Activated naive CD8-positive, alpha-beta T cell treated with anti-CD3 and anti-CD28 coated beads, Interleukin-2, amount 50 U/mL, for 16 hours (primary cell): ENCODE measurements at regions not wholly inside any gene's neighbourhood (a gene's known extent, or its start where the extent isn't known, plus 50 kb on each side); places are given as distances from the start of the nearest gene placed in this dataset.
"Not testable (repeated sequence)": the region's sequence is repeated elsewhere in the genome, so short reads cannot be mapped to it uniquely, and the experiment has no call there.

Source experiments
- DNase-seq: peaks from one replicate; pipeline ENCODE4 v3.0.0-alpha.2; 2020; ENCODE audit warnings: low read depth, low spot score

DNA sequence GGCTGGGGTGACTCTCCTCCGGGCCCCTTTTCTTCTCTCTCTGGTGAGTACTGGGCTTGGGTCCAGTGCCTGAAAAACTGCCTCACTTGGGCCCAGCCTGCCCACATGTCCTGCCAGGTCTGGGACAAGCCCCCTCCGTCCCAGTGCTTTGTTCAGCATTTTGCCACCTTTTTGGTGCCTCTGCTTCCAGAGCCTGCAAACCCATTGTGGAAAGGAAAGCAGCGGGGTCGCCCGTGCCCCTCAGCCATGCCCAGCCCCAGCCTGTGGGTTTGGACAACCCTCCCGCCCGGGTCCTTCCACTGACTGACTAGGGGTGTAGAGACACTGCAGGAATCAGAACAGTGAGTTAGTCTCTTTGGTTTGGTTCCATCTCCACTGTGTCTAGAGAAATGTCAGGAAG is 140.7 kb upstream of the ALKAL2 start:
- no peak for DNase-seq

DNA sequence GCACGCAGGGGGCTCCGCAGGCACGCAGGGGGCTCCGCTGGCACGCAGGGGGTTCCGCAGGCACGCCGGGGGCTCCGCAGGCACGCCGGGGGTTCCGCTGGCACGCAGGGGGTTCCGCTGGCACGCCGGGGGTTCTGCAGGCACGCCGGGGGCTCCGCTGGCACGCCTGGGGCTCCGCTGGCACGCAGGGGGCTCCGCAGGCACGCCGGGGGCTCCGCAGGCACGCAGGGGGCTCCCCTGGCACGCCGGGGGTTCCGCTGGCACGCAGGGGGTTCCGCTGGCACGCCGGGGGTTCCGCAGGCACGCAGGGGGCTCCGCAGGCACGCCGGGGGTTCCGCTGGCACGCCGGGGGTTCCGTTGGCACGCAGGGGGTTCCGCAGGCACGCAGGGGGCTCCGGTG is 138.8 kb upstream of the ALKAL2 start:
- DNase-seq = not testable (repeated sequence)

DNA sequence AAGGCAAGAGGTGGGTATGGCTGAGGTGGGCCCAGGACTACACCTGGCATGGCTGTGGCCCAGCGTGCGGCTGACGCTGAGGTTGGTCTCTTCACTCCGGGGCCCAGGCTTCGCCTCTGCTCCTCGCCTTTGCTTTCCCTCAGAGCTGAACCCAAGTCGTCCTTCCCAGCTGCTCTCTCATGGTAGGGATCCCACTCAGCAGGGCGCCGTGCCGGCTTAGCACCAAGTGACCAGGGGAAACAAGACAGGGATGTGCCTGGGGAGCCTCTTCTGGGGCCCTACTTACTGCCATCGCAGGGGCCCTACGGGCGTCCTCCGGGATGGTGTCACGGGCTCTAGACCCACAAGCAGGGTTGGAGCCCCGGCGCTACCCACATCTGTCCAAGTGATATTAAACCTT is 138.1 kb upstream of the ALKAL2 start:
- DNase-seq = no peak

DNA sequence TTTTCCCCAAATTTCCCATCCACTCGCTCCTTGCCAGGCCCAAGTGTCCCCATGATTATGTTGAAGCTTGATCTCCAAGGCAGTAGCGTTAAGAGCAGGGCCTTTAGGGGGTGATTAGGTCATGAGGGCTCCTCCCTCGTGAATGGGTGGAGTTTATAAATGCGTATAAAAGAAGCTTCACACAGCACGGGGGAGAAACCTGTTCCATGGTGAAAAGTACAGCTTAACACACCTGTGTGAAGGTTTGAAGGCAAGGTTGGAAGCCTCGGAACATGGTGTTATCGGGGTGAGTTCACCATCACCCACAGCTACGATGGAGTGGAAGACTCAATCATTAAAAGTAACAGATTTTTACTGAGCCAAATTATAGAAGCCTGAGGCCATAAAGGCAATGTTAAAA is 137.4 kb upstream of the ALKAL2 start:
- no peak for DNase-seq

DNA sequence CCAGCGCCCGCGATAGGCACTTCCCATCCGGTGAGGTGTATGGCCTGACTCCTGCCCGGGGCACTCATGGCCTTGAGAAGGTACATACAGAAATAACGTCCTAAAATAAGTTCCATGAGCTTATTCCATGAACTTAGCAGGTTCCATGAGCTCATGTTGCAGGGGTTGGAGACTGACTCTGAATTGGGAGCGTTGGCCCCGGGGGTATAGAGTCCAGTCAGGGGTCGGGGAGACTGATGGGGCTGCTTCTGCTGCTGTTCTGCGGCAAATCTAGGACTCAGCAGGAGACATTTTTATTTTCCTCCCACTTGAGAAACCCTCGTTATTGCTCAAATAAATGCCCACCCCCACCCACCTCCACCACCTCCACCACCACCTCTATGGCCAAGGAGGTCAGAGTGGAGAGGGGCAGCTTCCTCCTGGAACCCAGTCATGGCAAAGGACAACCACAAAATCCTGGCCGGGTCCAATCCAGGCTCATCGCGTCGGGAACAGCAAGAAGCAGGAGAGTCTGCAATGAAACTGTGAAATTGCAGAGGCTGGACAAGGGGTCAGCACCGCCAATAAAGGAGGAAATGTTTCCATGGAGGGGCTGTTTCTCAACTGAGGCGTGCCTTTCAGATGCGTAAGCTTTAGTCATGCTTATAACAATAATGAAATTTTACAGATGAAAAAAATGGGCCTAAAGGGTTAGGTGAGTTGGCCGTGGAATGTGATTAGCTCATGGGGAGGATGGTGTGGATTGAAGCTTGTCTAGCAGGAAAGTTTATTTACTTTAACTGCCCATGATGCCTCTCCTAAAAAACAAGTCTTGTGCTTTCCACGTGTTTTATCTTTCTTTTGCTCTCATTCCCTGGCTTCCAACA is 136.6 kb upstream of the ALKAL2 start:
- no peak for DNase-seq

DNA sequence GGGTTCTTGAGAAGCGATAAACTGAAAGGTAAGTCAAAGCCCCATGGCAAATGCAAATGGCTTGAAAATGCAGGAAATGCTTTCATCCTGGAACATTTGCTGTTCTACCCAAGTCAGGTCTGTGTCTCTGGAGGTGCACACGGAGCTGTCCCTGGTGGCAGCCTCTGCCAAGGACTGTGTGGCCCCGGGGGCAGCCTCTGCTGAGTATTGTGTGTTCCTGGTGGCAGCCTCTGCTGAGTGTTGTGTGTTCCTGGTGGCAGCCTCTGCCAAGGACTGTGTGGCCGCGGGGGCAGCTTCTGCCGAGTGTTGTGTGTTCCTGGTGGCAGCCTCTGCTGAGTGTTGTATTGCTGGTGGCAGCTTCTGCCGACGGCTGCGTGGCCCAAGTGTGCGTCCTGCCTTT is 135.6 kb upstream of the ALKAL2 start:
- no peak for DNase-seq

DNA sequence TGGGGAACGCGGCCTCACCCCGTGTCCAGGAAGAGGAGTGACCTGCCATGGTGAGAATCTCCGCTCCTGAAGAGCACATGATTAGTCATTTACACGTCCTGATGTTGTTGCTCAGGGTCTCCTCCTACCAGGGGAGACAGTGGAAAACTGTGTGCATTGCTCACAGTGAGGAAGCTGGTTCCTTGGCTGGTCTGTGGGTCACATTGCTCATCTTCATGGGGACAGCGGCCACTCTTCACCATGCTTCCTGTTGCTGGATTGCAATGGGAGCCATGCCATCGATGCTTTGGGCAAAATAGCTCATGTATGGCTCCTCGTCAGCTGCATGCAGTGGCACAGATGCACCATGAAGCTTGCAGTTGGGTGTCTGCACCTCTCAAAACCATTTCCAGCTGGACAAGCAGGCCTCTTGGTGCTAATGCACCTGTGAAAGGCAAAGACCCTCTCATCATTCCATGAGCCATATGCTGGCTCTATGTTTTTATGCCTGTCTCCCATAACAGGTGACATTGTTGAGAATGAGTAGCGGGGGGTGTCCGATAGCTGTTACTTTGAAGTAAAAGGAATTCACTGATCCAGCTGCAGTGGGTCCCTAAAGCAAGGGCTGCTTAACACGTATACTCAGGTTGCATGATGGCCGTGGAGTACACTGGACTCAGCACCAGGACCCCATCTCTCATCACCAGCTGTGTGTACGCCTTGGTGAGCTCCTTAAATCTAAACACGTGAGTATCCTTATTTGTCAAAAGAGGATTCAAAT is 135.0 kb upstream of the ALKAL2 start:
- no peak for DNase-seq

DNA sequence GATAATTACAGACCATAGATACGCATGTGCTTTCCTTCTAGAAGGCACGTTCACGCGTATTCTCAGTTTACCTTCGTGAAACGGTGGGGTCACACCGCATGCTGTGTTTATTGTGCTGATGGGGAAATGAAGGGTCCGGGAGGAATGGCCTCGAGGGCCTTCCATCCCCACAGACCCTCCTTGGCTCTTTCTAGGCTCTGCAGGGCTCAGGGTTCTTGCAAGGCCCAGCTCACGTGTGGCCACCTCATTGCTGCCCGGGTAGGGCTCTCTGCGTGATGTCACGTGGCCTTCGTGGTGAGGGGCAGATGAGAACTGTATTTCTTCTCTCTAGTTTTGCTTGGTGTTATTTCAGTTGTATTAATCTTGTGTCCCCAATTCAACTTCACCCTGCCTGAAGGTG is 133.5 kb upstream of the ALKAL2 start:
- no peak for DNase-seq

DNA sequence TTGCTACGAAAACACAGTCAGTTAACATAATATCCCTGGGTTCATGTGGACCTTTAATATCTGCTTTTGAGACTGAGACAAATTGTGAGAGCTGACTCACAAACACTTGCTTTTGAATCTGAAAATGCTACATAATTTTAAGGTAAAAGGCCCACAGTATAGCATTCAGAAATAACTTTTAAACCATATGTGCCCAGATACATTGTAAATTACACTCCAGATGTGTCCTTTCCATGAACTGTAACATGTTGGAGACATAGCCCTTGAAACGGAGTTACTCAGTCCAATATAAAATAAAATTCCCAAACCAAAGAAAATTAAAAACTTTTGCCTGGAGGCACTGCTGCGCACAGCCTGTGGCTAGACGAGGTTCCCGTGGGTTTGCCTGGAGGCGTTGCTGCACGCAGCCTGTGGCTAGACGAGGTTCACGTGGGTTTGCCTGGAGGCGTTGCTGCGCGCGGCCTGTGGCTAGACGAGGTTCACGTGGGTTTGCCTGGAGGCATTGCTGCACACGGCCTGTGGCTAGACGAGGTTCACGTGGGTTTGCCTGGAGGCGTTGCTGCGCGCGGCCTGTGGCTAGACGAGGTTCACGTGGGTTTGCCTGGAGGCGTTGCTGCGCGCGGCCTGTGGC is 131.9 kb upstream of the ALKAL2 start:
- DNase-seq = no peak

DNA sequence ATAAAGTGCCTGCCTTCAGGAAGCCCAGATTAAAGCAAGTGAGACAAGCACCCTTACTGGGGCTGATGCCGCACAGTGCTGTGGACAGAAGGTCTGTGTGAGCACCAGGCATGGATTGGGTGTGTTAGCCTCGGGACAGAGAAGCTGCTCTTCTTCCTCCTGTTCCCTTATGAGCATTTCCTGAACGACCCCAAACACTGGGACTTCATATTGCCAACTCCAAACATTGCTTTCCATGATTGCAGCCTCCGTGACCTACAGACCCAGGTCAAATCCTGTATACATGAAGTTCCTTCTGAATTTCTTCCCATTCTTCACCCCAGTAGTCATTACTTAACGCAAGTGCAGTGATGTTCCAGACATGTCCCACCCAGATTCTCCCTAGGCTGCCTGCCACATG is 129.8 kb upstream of the ALKAL2 start:
- DNase-seq = no peak

DNA sequence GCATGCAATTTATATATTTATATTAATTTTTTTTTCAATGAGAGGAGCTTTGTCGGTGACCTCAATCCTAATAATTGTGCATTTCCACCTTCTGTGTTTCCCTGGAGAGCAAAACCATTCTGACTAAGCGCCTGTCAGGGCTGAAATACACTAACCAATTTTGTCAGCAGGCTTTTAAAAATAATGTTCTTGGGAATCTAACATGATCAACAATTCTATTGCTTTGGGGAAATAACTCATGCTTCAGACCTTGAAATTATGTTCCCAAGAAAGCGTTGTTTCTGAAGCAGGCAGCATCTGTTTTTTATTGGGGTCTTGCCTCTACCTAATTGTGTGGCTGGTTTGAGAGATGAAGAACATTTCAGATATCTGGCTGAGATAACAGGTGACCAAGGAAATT is 129.1 kb upstream of the ALKAL2 start:
- no peak for DNase-seq

DNA sequence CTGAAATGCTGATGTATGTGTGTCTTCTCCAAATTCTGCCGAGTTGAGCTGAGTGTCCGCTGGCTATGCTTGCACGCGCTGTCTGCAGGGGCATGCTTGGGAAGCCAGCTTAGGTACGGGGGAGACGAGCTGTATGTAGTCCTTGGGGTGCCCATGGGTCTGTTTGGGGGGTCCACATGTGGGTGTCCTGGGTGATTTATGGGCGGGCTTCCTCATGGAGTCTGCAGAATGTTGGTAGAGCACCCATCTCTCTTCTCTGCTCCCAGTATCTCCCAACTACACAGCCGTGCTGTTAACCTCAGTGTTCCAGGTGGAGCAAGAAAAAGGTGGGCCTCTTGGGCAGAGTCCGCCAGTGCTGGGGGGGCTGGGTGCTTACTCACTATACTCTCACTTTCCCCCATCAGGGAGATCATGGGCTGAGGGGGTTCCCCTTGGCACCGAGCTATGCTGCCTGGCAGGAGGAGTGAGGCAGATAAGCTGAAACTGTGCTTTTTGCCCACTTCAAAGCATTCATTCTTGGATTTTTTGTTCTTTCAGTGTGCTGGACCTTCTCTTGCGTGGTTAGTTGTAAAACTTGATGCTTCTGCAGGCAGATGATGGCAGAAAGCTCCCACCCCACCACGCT is 128.2 kb upstream of the ALKAL2 start:
- DNase-seq = no peak

DNA sequence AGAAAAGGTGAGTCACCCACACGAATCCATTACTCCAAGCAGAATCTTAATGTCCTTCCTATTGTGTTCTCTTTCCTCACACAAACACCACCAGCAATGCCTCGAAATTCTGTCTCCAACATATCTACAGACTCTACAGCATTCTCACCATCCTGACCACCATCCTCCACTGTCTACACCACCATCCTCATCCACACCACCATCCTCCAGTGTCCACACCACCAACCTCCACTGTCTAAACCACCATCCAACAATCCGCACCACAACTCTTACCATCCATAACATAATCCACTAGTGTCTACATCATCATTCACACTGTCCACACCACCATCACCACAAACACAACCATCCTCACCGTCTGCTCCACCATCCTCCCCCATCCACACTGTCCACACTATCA is 121.6 kb upstream of the ALKAL2 start:
- DNase-seq = no peak

DNA sequence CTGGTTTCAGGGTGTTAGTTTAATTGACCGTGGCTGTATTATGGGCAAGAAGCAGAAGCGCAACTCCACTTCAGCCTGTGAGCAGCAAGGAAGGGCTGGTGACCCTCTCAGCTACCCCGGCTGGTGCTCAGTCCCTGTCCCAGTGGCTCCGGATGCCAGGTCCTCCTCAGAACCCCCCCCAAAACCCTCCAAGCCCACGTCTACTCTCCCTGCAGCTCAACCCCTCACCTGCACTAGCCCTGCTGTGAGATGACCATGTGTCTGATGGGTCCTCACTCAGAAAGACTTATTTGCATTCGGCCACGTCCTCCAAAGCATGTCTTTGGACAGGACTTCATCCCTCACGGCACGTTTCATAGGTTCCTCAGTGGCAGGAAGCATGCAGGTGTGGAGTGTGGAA is 119.7 kb upstream of the ALKAL2 start:
- no peak for DNase-seq

DNA sequence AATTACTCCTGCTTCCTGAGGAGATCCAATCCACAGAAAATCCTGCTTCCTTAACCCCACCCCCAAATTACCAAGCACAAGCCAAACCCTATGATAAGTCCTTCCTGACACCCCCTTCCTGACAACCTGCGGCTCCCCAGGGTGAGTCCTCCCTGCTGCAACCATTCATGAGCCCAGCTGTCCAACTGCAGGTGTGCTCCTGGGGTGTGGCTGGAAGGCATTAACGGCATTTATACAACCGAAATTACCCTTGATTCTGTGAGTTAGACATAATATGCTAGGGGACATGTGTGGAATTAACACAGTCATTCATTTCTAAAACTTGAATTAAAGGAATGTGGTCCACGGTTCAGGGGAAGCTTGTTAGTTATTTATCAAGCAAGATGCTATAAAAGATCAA is 119.0 kb upstream of the ALKAL2 start:
- no peak for DNase-seq

DNA sequence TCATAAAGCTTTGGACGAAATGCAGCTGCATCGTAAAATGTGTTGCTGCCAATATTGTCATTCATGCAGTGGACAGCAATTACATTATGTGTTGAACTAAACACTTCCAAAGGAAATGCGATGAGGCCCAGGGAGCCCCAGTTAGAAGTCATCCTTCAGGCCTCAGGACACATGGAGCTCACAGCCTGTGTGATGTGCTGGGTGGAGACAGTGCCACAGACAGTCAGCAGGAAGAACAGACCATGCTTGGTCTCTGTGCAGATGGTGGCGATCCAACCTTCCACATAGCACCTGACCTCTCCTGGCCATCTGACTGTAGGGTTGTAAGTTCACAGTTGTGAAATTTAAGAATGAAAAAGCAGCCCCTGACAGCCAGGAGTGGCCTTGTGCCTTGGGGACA is 118.3 kb upstream of the ALKAL2 start:
- DNase-seq = no peak

DNA sequence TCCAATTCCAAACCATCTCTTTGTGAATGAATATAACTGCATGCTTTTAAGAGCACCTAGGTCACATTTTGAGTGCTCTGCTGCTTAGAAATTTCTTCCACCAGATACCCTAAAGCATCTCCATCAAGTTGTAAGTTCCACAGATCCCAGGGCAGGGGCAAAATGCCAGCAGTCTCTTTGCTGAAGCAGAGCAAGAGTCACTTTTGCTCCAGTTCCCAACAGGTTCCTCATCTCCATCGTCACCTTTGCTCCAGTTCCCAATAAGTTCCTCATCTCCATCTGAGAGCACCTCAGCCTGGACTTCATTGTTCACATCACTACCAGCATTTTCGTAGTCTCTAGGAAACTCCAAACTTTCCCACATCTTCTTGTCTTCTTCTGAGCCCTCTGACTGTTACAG is 116.7 kb upstream of the ALKAL2 start:
- no peak for DNase-seq

DNA sequence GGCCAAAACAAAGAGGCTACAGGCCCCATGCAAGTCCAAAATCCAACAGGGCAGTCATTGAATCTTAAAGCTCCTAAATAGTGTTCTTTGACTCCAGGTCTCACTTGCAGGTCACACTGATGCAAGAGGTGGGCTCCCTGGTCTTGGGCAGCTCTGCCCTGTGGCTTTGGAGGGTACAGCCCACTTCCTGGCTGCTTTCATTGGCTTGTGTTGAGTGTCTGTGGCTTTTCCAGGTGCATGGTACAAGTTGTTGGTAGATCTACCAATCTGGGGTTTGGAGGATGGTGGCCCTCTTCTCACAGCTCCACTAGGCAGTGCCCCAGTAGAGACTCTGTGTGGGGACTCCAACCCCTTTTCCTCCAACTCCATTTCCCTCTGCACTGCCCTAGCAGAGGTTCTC is 115.8 kb upstream of the ALKAL2 start:
- no peak for DNase-seq

DNA sequence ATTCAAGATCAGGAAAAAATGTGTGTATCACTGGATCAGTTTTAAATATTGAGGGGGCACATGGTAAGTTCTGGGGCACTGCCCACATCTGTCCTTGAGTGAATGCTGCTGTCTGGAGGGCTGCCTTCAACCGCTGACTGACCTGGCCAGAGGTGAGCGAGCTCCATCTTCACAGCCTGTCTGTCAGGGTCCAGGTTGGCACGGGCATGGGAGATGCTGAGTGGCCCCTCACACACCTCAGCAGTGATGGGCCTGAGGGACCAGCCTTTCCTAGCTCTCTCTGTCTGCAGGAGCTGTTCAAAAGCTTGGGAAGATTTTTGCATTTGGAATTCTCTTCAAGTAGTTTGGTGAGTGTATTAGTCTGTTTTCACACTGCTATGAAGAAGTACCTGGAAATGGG is 114.8 kb upstream of the ALKAL2 start:
- DNase-seq = no peak

DNA sequence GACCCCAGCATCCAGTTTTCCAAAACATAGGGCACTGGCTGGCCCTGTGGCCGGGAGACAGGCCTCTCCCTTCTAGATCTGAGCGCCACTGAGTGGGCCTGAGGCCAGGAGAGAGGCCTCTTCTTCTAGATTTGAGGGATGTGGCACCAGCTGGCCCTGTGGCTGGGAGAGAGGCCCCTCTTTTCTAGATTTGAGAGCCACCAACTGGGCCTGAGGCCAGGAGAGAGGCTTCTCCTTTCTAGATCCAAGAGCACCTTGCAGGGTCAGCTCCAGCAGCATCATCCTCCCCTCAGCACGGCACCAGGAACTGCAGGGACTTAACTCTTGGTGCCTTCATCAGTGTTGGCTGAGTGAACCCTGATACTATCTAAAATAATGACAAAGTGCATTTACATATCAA is 114.3 kb upstream of the ALKAL2 start:
- DNase-seq = no peak

DNA sequence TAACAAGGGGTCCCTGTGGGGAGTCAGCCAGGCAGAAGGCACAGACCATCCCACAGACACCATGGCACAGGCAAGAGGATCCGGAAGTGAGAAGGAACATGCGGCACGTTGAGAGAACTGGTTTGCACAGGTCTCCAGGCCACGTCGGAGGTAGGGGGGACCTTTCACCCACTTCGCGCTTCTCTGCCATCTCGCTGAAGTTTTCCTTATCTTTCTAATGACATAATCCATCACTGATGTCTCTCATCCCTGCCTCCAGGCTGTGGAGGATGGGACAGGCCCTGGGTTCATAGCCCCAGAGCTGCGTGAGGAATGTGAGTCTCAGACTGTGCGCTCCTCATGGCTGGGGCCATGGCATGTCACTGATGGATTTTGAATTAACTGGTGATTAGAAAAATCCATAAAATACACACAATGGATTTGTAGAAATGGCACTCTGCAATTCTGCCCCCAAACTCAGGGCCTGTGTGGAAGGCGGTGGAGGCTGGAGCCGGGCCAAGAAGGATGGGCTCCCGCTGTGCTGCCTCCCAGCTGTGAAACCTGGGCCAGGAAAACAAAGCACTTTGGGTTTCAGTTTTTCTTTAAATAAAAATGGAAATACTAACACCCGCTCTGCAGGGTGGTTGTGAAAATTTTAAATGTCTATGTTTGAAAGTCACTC is 113.3 kb upstream of the ALKAL2 start:
- no peak for DNase-seq

DNA sequence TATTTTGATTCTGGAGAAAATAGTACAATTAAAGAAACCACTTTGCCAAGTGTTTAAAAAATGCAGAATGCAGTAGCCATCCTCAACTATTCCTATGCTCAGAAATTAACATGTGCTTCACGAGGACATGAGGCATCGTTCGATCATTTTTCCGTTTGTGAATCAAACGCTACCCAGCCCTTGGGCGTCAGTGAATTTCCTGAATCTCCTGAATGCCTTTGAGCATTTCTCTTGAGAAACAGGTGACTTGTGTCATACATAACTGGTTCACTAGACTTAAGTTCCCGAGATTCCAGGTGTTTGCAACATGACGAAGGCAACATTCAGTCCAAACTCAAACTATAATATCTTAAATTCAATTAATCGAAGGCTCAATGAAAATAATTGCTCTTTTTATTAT is 110.0 kb upstream of the ALKAL2 start:
- DNase-seq = no peak
